Kidney capillary endothelial cell (primary cell): ENCODE measurements at regions not wholly inside any gene's neighbourhood (a gene's known extent, or its start where the extent isn't known, plus 50 kb on each side); places are given as distances from the start of the nearest gene placed in this dataset.

Source experiments
- DNase-seq: peaks from one replicate; pipeline ENCODE4 v3.0.0-alpha.2; 2018; ENCODE audit warnings: low spot score

GRCh38 chr15:97615114-97615513 is 345.4 kb upstream of the ARRDC4 start:
- DNase-seq: no peak

DNA sequence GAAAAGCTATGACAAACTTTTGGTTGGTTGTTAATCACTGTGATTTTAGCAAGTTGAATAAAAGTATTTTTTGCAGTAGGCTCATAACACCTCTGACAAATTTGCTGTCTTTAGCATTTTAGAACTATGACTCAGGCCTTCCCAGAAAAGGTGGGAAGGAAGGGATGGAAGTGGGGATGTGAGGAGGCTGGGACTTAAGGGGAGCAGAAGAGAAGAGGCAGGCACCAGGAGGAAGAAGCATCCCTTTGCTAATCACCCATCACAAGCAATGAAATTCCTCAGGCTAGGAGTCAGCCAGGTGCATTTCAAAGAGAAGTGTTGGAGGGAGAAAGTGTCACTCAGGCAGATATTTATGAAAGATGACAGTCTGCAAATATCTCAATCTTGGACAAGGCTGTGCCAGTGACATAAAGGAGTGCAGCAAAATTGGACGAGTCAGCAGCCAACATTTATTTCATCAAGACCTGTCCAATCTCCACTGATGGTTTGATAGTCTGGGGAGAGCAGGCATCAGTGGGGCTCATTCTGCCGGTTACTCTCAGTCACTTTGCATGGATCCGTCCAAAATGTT is 337.3 kb upstream of the ARRDC4 start:
- DNase-seq: no peak

- no peak for DNase-seq
Measured at GRCh38 chr15:97627634-97628033, 332.9 kb upstream of the ARRDC4 start.

GRCh38 chr15:97645758-97646157 is 314.7 kb upstream of the ARRDC4 start:
- DNase-seq: no peak

- DNase-seq: no peak
Measured at GRCh38 chr15:97648728-97649127, 311.8 kb upstream of the ARRDC4 start.

- DNase-seq: no peak
Measured at GRCh38 chr15:97652041-97652440, 308.5 kb upstream of the ARRDC4 start.

DNA sequence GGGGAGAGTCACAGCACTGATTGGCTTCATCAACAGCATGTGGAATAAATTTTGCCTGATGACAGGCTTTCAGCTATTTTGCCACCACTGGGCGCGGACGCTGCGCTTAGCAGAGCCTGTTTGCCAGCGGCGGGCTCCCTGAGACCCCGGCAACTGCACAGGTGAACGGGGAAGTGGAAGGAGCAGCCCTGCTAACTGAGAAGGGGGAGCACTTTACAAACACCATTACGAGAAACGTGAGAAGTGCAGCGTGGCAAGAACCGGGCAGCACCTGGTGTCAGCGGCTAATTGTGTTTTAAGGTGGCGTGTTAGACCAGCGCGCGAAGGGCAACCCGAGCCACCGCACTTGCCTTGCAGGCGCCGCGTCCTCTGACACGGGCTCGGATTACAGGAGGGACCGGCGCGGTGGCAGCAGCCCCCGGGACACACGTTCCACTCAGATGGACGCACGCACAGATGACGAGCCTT is 307.8 kb upstream of the ARRDC4 start:
- no peak for DNase-seq

- DNase-seq: no peak
Measured at GRCh38 chr15:97653896-97654295, 306.6 kb upstream of the ARRDC4 start.

- DNase-seq: no peak
Measured at GRCh38 chr15:97654481-97655076, 305.9 kb upstream of the ARRDC4 start.

DNA sequence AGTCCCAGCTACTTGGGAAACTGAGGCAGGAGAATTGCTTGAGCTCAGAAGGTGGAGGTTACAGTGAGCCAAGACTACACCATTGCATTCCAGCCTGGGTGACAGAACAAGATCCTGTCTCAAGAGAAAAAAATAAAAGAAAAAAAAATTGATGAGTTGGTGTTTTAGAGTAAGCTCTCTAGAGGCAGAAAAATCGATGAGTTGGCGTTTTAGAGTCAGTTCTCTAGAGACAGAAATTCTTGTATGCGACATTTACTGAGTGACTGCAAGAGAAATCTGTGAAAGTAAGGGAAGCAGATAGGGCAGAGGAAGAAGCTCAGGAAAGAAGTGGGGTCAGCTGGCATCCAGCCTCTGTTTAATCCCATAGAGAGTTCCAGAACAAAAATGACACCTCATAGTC is 298.7 kb upstream of the ARRDC4 start:
- no peak for DNase-seq

DNA sequence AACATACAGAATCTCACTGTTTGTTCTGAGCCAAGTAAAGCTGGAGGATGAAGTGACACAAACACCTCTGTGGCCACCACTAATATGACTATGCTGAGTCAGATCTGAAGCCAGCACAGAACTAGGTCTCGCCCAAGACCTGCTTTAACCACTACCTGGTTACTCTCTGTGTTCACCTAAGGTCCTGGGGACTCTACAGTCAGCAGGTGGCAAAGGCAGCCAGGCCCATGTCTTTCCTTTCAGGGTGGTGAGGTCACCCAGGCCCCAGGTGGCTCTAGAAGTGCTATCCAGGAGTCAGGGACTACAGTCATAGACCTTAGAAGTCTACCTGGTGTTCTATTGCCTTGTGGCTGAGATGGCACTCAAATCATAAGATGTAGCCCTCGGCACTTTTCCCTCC is 287.9 kb upstream of the ARRDC4 start:
- no peak for DNase-seq

GRCh38 chr15:97678656-97679055 is 281.8 kb upstream of the ARRDC4 start:
- no peak for DNase-seq

GRCh38 chr15:97679106-97679688 is 281.3 kb upstream of the ARRDC4 start:
- DNase-seq: no peak

DNA sequence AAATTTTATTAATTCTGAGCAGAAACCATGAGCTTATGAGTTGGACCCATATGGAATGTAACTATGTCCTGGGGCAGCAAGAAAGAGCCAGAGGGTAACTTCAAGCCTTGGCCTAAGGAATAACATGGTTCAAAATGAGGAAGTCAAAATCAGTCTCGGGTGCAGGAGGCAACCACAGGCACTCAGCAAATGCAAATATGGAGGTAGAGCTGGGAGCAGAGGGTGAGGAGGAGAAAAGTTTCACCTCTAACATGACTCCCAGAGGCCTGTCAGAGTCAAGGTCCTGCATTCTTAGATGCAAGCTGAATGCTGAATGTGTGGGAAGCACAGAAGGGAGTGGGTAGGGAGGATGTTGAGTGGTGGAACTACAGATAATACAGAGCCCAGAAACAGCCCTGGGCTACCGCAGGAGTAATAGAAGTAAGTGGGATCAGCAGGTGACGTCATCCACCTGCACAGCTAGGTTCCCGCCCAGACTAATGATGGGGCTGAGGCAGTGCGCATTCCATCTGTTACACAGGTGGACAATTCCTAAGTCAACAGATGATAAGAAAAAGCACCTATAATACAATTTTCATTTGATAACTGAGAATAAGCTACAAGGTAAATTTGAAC is 279.8 kb upstream of the ARRDC4 start:
- DNase-seq: no peak

DNA sequence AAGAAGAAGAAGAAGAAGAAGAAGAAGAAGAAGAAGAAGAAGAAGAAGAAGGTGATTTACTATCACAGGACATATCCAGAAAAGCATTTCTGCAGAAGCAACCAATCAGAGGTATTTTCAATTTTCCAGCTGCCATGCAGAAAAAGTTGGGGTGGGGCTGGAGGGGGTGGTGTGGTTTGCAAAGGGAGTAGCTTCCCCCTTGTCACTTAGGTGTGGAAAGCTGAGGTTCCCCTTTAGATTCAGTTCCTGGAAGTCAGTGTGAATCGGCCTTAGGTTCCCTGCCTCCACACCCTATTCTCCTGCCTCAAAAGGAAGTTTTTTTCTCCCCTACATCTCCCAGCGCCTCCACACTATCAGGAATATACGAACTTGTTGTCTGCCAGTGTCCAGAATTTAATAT is 276.7 kb upstream of the ARRDC4 start:
- DNase-seq: no peak

- no peak for DNase-seq
Measured at GRCh38 chr15:97684249-97684648, 276.3 kb upstream of the ARRDC4 start.

- DNase-seq: no peak
Measured at GRCh38 chr15:97686324-97686723, 274.2 kb upstream of the ARRDC4 start.

DNA sequence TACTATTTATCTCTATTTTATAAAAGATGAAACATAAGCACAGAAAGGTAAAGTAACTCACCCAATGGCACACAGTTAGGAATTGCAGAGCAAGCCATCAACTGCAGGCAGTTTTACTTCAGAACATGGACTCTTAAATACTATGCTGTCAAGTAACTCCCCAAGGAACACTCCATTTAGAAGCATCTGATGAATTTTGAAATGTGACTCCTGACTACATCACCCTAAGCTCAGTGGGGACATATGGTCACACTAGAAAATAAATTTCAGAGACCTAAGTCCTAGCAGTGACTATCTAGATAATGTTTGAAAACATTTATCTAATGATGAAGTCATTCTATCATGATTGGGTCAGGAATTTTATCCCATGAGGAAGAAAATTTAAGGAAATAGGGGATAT is 272.8 kb upstream of the ARRDC4 start:
- DNase-seq: no peak

DNA sequence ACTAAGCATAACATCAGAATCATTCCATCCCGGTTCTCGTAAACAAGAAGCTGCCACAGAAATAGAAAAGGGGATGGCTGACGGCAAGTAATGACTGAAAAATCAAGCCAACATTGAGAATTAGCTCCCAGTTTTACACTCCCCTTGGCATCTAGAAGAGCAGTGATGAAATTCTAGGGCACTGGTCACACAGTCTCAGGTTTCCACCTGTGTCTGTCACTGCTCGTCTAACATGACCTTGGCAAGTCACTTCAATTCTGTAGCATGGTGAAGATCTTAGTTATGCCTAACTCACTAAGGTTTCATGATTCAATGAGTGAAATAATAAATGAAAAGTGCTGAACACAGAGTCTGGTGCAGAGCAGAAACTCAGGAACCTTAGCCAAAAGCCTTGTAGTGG is 272.3 kb upstream of the ARRDC4 start:
- no peak for DNase-seq

- DNase-seq: no peak
Measured at GRCh38 chr15:97688886-97689285, 271.6 kb upstream of the ARRDC4 start.

DNA sequence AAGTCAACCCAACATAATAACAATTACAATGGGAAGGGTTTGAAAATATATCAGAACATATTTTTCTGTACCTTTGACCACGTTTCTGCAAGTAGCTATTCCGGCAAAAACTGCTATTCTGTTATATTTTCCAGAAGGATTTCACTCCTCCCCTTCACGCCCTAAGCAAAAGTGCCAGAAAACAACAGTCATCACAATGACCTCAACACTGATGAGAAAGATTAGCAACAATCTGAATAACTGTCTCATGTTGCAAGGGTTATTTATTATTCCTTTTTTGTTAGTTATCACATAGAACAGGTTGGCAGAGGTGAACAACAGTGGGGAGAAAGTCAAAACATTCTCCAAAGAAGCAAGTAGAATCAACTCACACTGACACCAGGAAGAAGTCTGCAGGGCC is 269.4 kb upstream of the ARRDC4 start:
- DNase-seq: no peak

GRCh38 chr15:97691799-97692198 is 268.7 kb upstream of the ARRDC4 start:
- no peak for DNase-seq

GRCh38 chr15:97692301-97693015 is 268.0 kb upstream of the ARRDC4 start:
- DNase-seq: no peak
